ENCODE measurements at regions not wholly inside any gene's neighbourhood (a gene's known extent, or its start where the extent isn't known, plus 50 kb on each side); places are given as distances from the start of the nearest gene placed in this dataset.
A peak's percentile ranks its signal among the peaks of the same experiment; 100 is the strongest.

DNA sequence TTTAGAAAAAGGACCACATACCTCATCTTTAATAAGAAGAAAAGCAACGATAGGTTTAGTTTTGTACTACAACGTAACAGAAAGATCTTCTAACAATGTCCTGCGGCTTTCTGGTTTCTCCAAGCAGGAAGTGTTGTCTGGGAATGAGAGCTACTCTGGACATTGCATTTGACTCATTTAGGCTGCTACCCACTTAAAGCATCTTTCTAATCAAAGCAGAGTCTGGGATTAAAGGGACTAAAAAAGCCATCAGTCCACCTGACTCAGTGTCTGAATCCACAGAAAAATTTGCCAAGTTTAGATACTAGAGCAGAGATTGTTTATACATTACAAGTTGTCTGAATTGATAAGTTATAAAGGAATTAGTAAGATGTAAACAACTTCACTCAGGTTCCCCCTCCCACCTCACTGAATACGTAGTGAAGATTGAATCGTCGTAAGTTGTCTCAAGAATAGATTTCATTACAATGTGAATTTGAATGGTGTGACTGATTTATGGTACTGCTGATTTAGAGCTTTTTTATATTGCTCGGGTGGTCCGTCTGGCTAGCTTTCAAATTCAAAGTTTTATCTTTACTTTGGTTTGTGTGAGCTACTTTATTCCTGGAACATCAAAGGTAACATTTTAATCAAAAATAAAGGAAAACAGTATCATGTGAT lies 70.2 kb upstream of the SMIM21 start:
- Histone ChIP-seq H3K27ac (ENCODE audit: low read depth, low read length) (no peak overlapping the region), H2AFZ (ENCODE audit: low read length, unreplicated experiment) (no peak overlapping the region), H3K4me3 (ENCODE audit: low read depth, low read length) (no peak overlapping the region), H3K27me3 (ENCODE audit: insufficient read depth, low read length) (peaks cover 8% of the 10 kb centered on the region), H3K79me2 (ENCODE audit: control insufficient read depth, insufficient read depth, low read length, unreplicated experiment) (no peaks in the 10 kb centered on the region), H3K36me3 (ENCODE audit: insufficient read depth, low read length) (no peaks in the 10 kb centered on the region), H3K4me1 (ENCODE audit: control insufficient read depth, insufficient read depth, low read length, unreplicated experiment) (no peaks in the 10 kb centered on the region)

DNA sequence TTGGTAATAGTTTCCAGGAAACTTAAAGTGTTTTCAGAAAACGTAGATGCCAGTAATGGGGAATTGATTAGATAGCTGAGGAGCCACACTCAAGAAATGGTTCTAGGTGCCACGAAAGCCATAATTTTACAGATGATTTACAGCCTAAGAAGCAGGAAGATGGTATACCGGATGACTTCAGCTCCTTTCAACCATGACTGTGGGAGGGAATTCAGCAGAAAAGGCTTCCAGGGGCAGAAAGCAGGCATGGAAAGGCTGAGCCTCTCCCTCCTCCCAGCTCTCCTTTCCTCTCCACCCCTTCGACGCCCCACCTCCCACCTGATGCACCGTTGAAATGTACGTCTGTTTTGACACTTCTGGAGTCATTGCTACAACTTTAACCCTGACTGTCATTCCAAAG lies 68.6 kb upstream of the SMIM21 start:
- H3K36me3 ChIP-seq (ENCODE audit: insufficient read depth, low read length), result no peaks in the 10 kb centered on the region
- H3K27ac ChIP-seq (ENCODE audit: low read depth, low read length), result no peak overlapping the region

DNA sequence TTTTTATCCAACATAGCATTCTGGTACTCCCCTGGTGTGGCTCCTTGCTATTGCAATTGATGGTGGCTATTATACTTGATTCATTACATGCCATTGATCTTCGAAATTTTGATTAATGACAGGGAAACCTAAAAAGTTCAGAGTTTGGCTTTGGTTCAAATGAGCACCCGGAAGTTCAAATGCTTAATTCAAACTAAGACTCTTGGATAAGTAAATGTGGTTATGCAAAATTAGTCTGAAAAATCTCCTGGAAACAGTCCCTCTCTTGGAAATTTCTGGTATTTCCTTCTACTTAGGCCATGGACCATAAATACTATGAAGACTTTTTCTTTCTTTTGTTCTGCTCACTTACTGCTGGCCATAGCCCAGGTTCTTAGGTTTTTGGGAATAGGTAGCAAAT lies 65.3 kb upstream of the SMIM21 start:
- H3K27me3 ChIP-seq (ENCODE audit: insufficient read depth, low read length), result no peaks in the 10 kb centered on the region
- H3K4me3 ChIP-seq (ENCODE audit: low read depth, low read length), result no peak overlapping the region
- H3K79me2 ChIP-seq (ENCODE audit: control insufficient read depth, insufficient read depth, low read length, unreplicated experiment), result no peaks in the 10 kb centered on the region
- no peak overlapping the region for H2AFZ ChIP-seq (ENCODE audit: low read length, unreplicated experiment)
- H3K36me3 ChIP-seq (ENCODE audit: insufficient read depth, low read length), result no peaks in the 10 kb centered on the region
- H3K27ac ChIP-seq (ENCODE audit: low read depth, low read length), result no peak overlapping the region
- peaks cover 12% of the 10 kb centered on the region for H3K4me1 ChIP-seq (ENCODE audit: control insufficient read depth, insufficient read depth, low read length, unreplicated experiment)

More for the DNA sequence above, 68.6 kb upstream of the SMIM21 start:
- Histone ChIP-seq H2AFZ (ENCODE audit: low read length, unreplicated experiment) (no peak overlapping the region), H3K4me3 (ENCODE audit: low read depth, low read length) (no peak overlapping the region), H3K4me1 (ENCODE audit: control insufficient read depth, insufficient read depth, low read length, unreplicated experiment) (no peaks in the 10 kb centered on the region), H3K79me2 (ENCODE audit: control insufficient read depth, insufficient read depth, low read length, unreplicated experiment) (no peaks in the 10 kb centered on the region), H3K27me3 (ENCODE audit: insufficient read depth, low read length) (peaks cover 8% of the 10 kb centered on the region)

DNA sequence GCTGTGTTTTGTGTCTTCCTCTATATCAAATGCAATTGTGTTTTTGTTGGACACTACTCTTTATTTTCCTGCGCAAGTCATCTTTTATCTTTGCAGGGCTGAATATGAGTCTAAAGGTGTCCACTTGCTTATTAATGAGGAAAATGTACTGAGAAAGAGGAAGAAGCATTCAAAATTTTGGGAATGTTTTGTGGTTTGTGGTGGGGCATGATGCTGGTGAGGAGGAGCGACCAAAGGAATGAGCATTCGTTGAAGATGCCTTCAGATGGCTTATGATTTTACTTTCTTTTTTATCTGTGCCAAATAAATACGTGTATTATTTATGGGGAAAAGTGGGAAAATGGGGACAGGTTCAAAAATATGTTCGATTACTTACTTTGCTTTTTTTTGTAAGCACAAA lies 63.9 kb upstream of the SMIM21 start:
- H2AFZ ChIP-seq (ENCODE audit: low read length, unreplicated experiment), result no peak overlapping the region
- H3K36me3 ChIP-seq (ENCODE audit: insufficient read depth, low read length), result no peaks in the 10 kb centered on the region
- H3K79me2 ChIP-seq (ENCODE audit: control insufficient read depth, insufficient read depth, low read length, unreplicated experiment), result no peaks in the 10 kb centered on the region
- H3K27ac ChIP-seq (ENCODE audit: low read depth, low read length), result no peak overlapping the region
- no peak overlapping the region for H3K4me3 ChIP-seq (ENCODE audit: low read depth, low read length)
- peaks cover 12% of the 10 kb centered on the region for H3K4me1 ChIP-seq (ENCODE audit: control insufficient read depth, insufficient read depth, low read length, unreplicated experiment)
- no peaks in the 10 kb centered on the region for H3K27me3 ChIP-seq (ENCODE audit: insufficient read depth, low read length)

DNA sequence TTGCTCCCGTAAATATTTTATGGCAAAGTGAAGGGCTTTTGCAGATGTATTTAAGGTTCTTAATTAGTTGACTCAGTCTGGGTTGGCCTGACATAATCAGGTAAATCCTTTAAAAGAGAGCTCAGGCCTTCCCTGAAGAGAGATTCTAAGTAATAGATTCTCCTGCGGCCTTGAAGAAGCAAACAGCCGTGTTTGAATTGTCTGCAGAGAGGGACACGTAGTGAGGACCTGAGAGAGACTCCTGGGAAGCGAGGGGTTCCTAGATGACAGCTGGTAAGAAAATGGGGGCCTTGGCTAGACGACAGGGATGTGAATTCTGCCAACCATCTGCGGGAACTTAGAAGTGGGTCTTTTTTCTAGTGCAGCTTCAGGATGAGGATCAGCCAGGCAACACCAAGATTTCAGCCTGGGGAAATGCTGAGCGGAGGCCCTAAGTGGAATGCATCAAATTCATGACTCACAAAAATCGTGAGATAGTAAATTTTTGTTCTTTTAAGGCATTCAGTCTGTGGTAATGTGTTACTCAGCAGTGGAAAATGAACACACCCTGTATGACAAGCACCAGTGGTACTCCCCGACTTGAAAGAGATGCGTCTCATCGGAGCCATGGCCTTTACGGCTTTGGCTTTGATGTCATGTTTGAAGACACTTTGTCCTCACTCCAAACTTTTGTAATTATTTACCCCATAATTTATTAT lies 62.1 kb upstream of the SMIM21 start:
- Histone ChIP-seq H3K27me3 (ENCODE audit: insufficient read depth, low read length) (no peaks in the 10 kb centered on the region), H3K79me2 (ENCODE audit: control insufficient read depth, insufficient read depth, low read length, unreplicated experiment) (no peaks in the 10 kb centered on the region), H3K4me1 (ENCODE audit: control insufficient read depth, insufficient read depth, low read length, unreplicated experiment) (peaks cover 12% of the 10 kb centered on the region), H3K27ac (ENCODE audit: low read depth, low read length) (peak overlapping the region; percentile 88), H3K4me3 (ENCODE audit: low read depth, low read length) (no peak overlapping the region), H3K36me3 (ENCODE audit: insufficient read depth, low read length) (no peaks in the 10 kb centered on the region), H2AFZ (ENCODE audit: low read length, unreplicated experiment) (peak overlapping the region; percentile 87)

DNA sequence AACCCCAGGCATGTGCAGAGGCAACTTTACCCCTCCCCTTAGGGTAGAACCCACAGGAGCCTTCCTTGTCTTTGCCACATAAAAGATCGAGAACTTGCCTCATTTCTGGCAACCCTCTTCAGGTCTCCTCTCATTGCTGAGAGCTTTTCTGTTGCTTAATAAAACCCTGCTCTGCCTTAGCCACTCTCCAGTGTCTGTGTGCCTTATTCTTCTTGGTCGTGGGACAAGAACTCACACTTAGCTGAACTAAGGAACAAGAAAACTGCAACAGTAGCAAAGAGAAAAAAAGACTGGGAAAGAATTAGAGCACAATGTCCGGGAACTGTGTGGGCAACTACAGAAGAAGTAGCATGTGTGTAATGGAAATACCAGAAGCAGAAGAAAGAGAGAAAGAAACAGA lies 56.2 kb upstream of the SMIM21 start:
- no peak overlapping the region for H3K4me3 ChIP-seq (ENCODE audit: low read depth, low read length)
- H3K36me3 ChIP-seq (ENCODE audit: insufficient read depth, low read length), result no peaks in the 10 kb centered on the region
- no peaks in the 10 kb centered on the region for H3K27me3 ChIP-seq (ENCODE audit: insufficient read depth, low read length)
- H3K27ac ChIP-seq (ENCODE audit: low read depth, low read length), result no peak overlapping the region
- H3K79me2 ChIP-seq (ENCODE audit: control insufficient read depth, insufficient read depth, low read length, unreplicated experiment), result no peaks in the 10 kb centered on the region
- H2AFZ ChIP-seq (ENCODE audit: low read length, unreplicated experiment), result no peak overlapping the region
- H3K4me1 ChIP-seq (ENCODE audit: control insufficient read depth, insufficient read depth, low read length, unreplicated experiment), result no peaks in the 10 kb centered on the region

DNA sequence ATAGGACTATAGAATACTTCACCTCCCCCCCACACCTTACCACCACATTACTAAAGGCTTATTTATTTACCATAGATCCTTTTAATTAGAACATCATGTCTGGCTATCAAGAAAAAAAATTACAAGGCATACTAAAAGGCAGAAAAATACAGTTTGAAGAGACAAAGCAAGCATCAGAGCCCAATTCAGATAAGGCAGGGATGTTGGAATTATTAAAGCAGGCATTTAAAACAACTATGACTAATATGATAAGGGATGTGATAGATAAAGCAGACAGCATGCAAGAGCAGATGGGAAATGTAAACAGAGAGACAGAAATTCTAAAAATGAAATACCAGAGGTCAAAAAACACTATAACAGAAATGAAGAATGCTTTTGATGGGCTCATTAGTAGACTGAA lies 55.4 kb upstream of the SMIM21 start:
- Histone ChIP-seq H2AFZ (ENCODE audit: low read length, unreplicated experiment) (no peak overlapping the region), H3K27ac (ENCODE audit: low read depth, low read length) (no peak overlapping the region), H3K4me3 (ENCODE audit: low read depth, low read length) (no peak overlapping the region), H3K36me3 (ENCODE audit: insufficient read depth, low read length) (no peaks in the 10 kb centered on the region), H3K4me1 (ENCODE audit: control insufficient read depth, insufficient read depth, low read length, unreplicated experiment) (no peaks in the 10 kb centered on the region), H3K27me3 (ENCODE audit: insufficient read depth, low read length) (no peaks in the 10 kb centered on the region), H3K79me2 (ENCODE audit: control insufficient read depth, insufficient read depth, low read length, unreplicated experiment) (no peaks in the 10 kb centered on the region)

DNA sequence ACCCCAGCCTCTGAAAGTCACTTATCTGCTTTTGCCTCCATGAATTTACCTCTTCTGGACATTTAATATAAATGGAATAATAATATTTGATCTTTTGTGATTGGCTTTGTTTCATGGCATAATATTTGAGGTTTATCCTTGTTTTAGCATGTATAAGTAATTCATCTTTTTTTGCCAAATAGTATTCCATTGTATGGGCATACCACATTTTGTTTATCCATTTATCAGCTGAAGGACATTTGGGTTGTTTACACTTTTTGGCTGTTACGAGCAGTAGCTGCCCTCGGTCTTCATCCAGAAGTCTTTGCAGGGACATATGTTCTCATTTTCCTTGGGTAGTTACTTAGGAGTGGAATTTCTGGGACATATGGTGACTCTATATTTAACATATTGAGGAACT lies 53.0 kb upstream of the SMIM21 start:
- no peak overlapping the region for H2AFZ ChIP-seq (ENCODE audit: low read length, unreplicated experiment)
- H3K27ac ChIP-seq (ENCODE audit: low read depth, low read length), result no peak overlapping the region
- no peaks in the 10 kb centered on the region for H3K79me2 ChIP-seq (ENCODE audit: control insufficient read depth, insufficient read depth, low read length, unreplicated experiment)
- H3K4me3 ChIP-seq (ENCODE audit: low read depth, low read length), result no peak overlapping the region
- no peaks in the 10 kb centered on the region for H3K36me3 ChIP-seq (ENCODE audit: insufficient read depth, low read length)
- H3K4me1 ChIP-seq (ENCODE audit: control insufficient read depth, insufficient read depth, low read length, unreplicated experiment), result peaks cover 3% of the 10 kb centered on the region
- H3K27me3 ChIP-seq (ENCODE audit: insufficient read depth, low read length), result no peaks in the 10 kb centered on the region

DNA sequence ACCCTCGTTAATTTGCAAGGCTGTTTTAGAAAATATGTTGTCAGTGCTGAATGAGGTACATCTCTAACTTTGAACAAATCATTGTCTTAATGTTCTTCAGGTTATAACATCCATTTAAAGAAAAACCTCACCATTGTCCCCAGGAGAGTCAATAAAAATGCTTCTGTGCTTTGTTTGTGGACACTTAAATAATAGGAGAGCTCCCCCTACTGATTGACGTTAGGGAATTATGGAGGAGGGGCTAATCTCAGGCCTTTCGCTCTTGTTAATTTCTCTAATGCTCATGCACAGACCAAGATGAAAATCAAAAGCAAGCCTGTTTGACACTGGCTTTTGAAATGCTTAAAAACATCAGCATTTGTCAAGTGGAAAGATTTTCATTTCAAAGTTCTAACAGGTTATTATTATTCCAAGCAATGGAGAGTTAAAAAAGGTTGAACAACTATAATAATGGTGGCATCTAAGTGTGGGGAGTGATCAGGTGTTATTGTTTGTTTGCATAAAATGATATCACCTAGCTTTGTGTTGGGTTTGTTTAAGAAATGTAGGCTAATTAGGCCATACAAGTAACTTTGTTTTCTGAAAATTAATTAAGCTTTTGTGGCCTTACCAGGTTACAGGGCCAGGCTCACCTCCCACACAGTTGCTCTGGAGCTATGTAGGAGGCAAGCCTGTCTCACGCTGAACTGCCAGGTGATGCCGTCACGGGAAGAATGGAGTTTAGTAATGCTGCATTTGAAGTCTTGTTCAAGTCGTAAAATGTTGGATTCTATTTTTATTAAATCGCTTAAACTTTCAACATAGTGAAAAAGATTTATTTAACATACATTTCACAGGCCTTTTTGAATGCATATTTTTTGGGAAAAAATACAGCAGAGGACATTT lies 51.7 kb upstream of the SMIM21 start:
- Histone ChIP-seq H3K36me3 (ENCODE audit: insufficient read depth, low read length) (no peaks in the 10 kb centered on the region), H3K4me1 (ENCODE audit: control insufficient read depth, insufficient read depth, low read length, unreplicated experiment) (peaks cover 12% of the 10 kb centered on the region), H3K27me3 (ENCODE audit: insufficient read depth, low read length) (no peaks in the 10 kb centered on the region), H3K79me2 (ENCODE audit: control insufficient read depth, insufficient read depth, low read length, unreplicated experiment) (no peaks in the 10 kb centered on the region), H3K4me3 (ENCODE audit: low read depth, low read length) (no peak overlapping the region), H2AFZ (ENCODE audit: low read length, unreplicated experiment) (no peak overlapping the region), H3K27ac (ENCODE audit: low read depth, low read length) (no peak overlapping the region)

DNA sequence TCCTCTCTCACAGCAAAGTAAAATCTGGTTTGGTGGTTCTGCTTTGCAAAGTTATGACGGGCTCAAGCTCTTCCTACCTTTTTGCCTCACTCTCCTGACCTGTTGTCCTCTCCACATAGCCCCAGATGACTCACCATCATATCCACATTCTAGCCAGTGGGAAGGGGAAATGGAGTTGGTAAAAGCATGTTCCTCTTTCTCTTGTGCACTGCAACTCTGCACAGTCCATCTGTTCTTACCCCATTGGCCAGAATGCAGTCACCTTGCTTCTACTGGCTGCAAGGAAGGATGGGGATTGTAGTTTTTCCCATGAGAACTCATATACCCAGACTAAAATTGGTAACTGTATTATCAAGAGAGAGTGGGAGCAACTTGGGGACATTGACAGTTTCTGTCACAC lies 50.4 kb upstream of the SMIM21 start:
- H2AFZ ChIP-seq (ENCODE audit: low read length, unreplicated experiment), result no peak overlapping the region
- H3K4me1 ChIP-seq (ENCODE audit: control insufficient read depth, insufficient read depth, low read length, unreplicated experiment), result peaks cover 12% of the 10 kb centered on the region
- no peaks in the 10 kb centered on the region for H3K79me2 ChIP-seq (ENCODE audit: control insufficient read depth, insufficient read depth, low read length, unreplicated experiment)
- H3K27ac ChIP-seq (ENCODE audit: low read depth, low read length), result no peak overlapping the region
- H3K4me3 ChIP-seq (ENCODE audit: low read depth, low read length), result no peak overlapping the region
- no peaks in the 10 kb centered on the region for H3K36me3 ChIP-seq (ENCODE audit: insufficient read depth, low read length)
- no peaks in the 10 kb centered on the region for H3K27me3 ChIP-seq (ENCODE audit: insufficient read depth, low read length)

Data from ACC112 (cell line).